ENCODE measurements at regions not wholly inside any gene's neighbourhood (a gene's known extent, or its start where the extent isn't known, plus 50 kb on each side); places are given as distances from the start of the nearest gene placed in this dataset.

GRCh38 chr1:87986130-87986866 lies 657.6 kb downstream of the LMO4 start:
- TF ChIP-seq CTCF (IDR thresholded peaks at IDR 0.05) (no peak), POLR2A (IDR thresholded peaks at IDR 0.05) (no peak)
